ENCODE measurements at regions not wholly inside any gene's neighbourhood (a gene's known extent, or its start where the extent isn't known, plus 50 kb on each side); places are given as distances from the start of the nearest gene placed in this dataset.

DNA sequence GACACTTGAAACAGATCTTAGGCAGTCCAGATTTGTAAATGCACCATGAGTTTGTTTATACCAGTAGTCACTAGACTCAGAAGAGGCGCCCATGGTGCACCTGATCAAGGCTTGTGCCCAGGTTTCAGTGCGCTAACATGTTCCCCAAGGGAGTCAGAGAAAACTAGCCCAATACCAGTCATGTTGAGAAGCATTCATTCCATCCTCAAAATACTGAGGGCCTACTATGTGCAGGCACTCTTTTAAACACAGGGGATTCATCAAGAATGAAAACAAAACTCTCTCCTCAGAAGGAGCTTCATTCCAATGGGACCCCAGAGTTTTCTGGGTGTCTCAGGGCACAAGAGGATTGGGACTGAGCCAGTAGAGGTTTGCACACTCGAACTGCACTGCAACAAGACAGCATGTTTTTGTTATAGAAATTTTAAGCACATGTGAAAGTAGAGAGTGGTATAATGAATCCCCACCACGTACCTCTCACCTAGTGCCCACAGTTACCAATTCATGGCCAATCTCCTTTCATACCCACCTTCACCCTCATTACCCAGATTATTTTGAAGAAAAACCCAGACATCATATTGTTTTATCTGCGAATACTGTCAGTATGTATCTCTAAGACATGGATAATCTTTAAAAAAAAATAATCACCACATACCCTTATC, 55.0 kb upstream of the ARID5B start:
- TF ChIP-seq, protein P1, sequence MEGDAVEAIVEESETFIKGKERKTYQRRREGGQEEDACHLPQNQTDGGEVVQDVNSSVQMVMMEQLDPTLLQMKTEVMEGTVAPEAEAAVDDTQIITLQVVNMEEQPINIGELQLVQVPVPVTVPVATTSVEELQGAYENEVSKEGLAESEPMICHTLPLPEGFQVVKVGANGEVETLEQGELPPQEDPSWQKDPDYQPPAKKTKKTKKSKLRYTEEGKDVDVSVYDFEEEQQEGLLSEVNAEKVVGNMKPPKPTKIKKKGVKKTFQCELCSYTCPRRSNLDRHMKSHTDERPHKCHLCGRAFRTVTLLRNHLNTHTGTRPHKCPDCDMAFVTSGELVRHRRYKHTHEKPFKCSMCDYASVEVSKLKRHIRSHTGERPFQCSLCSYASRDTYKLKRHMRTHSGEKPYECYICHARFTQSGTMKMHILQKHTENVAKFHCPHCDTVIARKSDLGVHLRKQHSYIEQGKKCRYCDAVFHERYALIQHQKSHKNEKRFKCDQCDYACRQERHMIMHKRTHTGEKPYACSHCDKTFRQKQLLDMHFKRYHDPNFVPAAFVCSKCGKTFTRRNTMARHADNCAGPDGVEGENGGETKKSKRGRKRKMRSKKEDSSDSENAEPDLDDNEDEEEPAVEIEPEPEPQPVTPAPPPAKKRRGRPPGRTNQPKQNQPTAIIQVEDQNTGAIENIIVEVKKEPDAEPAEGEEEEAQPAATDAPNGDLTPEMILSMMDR (IDR thresholded peaks at IDR 0.05; ENCODE audit: insufficient read depth, low read length), result no peak
- DNase-seq (ENCODE audit: low read depth), result no peak
- H3K4me3 ChIP-seq (ENCODE audit: low read depth, low read length), result no peak overlapping the region

DNA sequence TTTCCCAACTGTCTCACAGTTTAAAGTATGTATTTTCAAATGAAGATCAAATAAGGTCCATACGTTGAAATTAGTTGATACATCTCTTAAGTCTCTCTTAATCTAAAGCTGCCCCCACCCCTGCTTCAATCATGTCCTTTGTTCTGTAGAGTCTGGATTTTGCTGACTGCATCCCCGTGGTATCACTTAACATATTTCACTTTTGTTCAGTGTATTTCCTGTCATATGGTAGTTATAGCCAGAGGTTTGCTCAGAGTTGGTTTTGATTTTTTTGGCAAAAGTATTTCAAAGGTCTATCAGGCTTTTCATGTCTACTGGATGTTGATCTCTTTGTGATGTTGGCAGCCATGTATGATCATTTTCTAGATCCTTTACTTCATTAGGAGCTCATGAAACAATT, 54.4 kb upstream of the ARID5B start:
- no peak overlapping the region for H3K4me3 ChIP-seq (ENCODE audit: low read depth, low read length)
- peak; percentile 27 for DNase-seq (ENCODE audit: low read depth)
- TF ChIP-seq, protein P1 (IDR thresholded peaks at IDR 0.05; ENCODE audit: insufficient read depth, low read length), result no peak

DNA sequence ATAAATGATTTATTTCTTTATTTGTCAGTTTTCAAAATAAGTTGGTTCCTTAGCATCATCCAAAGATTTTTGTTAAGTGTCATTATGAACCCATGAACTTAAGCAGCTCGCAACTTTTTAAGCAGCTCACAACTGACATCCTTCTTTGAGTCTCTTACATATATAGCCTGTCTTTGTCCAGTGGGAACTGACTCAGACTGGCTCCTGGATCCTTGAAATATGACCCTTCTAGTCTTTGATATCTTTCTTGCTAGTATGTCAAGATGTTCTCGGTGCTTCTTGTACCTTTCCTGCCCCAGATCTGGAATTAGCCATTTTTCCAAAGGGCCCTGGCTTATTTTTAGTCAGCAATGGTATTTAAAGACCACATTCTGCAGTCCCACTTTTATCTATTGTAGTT, 53.9 kb upstream of the ARID5B start:
- no peak overlapping the region for H3K4me3 ChIP-seq (ENCODE audit: low read depth, low read length)
- DNase-seq (ENCODE audit: low read depth), result no peak
- TF ChIP-seq, protein P1 (IDR thresholded peaks at IDR 0.05; ENCODE audit: insufficient read depth, low read length), result no peak

DNA sequence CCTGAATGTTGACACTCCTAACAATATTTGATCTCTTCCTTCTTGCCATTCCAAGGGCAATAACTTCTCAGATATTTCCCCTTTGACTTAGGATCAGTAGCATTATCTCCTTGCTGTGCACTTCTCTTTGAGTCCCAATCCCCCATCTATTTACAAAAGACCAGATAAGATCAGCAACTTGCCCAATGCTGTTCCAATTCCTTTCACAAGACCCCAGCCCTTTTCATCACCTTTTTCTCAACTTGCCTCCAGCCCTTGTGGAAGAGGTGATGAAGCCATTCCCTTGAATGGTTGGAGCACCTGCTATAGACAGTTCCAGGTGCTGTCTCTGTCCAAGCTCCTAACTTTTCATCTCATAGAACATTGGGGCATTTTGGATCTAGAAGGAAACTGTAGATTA, 51.1 kb upstream of the ARID5B start:
- no peak overlapping the region for H3K4me3 ChIP-seq (ENCODE audit: low read depth, low read length)
- DNase-seq (ENCODE audit: low read depth), result no peak
- TF ChIP-seq, protein P1 (IDR thresholded peaks at IDR 0.05; ENCODE audit: insufficient read depth, low read length), result no peak

All from fibroblast of the aortic adventitia (primary cell).